Panc1 (cell line): ENCODE measurements at regions not wholly inside any gene's neighbourhood (a gene's known extent, or its start where the extent isn't known, plus 50 kb on each side); places are given as distances from the start of the nearest gene placed in this dataset.

Experiments used
- ATAC-seq: fragments of 200-7000 bp; cut with Tn5 transposase; 2 replicates; pipeline ENCODE4 v1.9.1; 2020; ENCODE audit warnings: mild to moderate bottlenecking, moderate library complexity
- BruUV-seq: library from RNA; stranded (reverse); fragments of 400-500 nt; replicated peaks from 2 replicates; lab custom pipeline; 2021; lab: Mats Ljungman, UMichigan
- CTCF ChIA-PET: fragments of 300-600 bp; sonication (Branson Sonifier 250); formaldehyde crosslinking; loops from one replicate; lab custom pipeline; 2022; ENCODE audit warnings: antibody characterized with exemption; lab: Charles Lee
- POLR2A ChIA-PET: fragments of 300-600 bp; sonication (Branson Sonifier 250); formaldehyde crosslinking; loops from one replicate; lab custom pipeline; 2022; ENCODE audit warnings: antibody characterized with exemption; lab: Charles Lee
- DNase-seq: peaks from one replicate; pipeline ENCODE4 v3.0.0-alpha.2; 2010; ENCODE audit warnings: low read depth, low spot score
- H3K27ac ChIP-seq: 2 replicates; pipeline ENCODE4 v1.5.1; 2011; ENCODE audit warnings: mild to moderate bottlenecking, low read length, inconsistent platforms
- H3K27me3 ChIP-seq: fragments of 200-500 bp; sonication (Bioruptor generic); 2 replicates; pipeline ENCODE4 v1.6.0; 2014; ENCODE audit warnings: low read length, inconsistent platforms; ENCODE audit not compliant: control insufficient read depth, insufficient read depth
- H3K36me3 ChIP-seq: fragments of 200-500 bp; sonication (Bioruptor generic); 2 replicates; pipeline ENCODE4 v1.5.1; 2014; ENCODE audit warnings: inconsistent platforms, mild to moderate bottlenecking, low read length, moderate library complexity; ENCODE audit not compliant: control insufficient read depth, insufficient read depth
- H3K4me1 ChIP-seq: 2 replicates; pipeline ENCODE4 v1.5.1; 2011; ENCODE audit warnings: inconsistent platforms, mild to moderate bottlenecking, low read length, moderate library complexity; ENCODE audit not compliant: control insufficient read depth, insufficient read depth
- H3K4me3 ChIP-seq, 2 experiments: 2 replicates each; pipeline ENCODE4 v1.5.1; 2011 to 2012; ENCODE audit warnings: low read depth in 2 of 2, low read length in 2 of 2, mild to moderate bottlenecking in 2 of 2, inconsistent platforms in 1 of 2, moderate library complexity in 1 of 2
- H3K9me3 ChIP-seq: fragments of 200-500 bp; sonication (Bioruptor generic); 2 replicates; pipeline ENCODE4 v1.5.1; 2014; ENCODE audit warnings: low read depth, mild to moderate bottlenecking, inconsistent platforms, low read length, moderate library complexity; ENCODE audit not compliant: control insufficient read depth, insufficient read depth
- CTCF ChIP-seq: fragments of 450-650 bp; IDR thresholded peaks from 2 replicates; pipeline ENCODE4 v1.5.1; 2017; ENCODE audit warnings: mild to moderate bottlenecking
- POLR2AphosphoS5 ChIP-seq: IDR thresholded peaks from 2 replicates; pipeline ENCODE4 v1.6.1; 2012; ENCODE audit warnings: mild to moderate bottlenecking, low read depth, low read length, moderate library complexity
- REST ChIP-seq, 2 experiments: IDR thresholded peaks; 2 replicates each; pipeline ENCODE4 v1.6.1; 2011 to 2012; ENCODE audit warnings: low read depth in 2 of 2, control low read depth in 1 of 2, low read length in 1 of 2, mild to moderate bottlenecking in 1 of 2, moderate library complexity in 1 of 2; ENCODE audit not compliant: insufficient read depth in 1 of 2
- SIN3A ChIP-seq: IDR thresholded peaks from 2 replicates; pipeline ENCODE4 v1.6.1; 2012; ENCODE audit warnings: low read depth, mild to moderate bottlenecking, low read length, moderate library complexity, borderline replicate concordance; ENCODE audit not compliant: insufficient read depth
- TCF7L2 ChIP-seq: IDR thresholded peaks from 2 replicates; pipeline ENCODE4 v1.6.1; 2011; ENCODE audit warnings: mild to moderate bottlenecking, low read depth, low read length, inconsistent platforms
- in situ Hi-C: cut with HindIII; loops from 2 replicates; pipeline ENCODE4 v1.10.0; 2016; ENCODE audit warnings: low sequenced_read_pairs, low pct_unique_long_range_greater_than_20kb
- intact Hi-C: fragments of 100-400 bp; cut with micrococcal nuclease; formaldehyde crosslinking; loops from one replicate; pipeline ENCODE4 v1.10.0; 2022; ENCODE audit not compliant: unreplicated experiment

GRCh38 chr13:46995874-46996273 is 99.0 kb upstream of the HTR2A start:
- no peak for DNase-seq
- ChIA-PET CTCF (no interaction called here), POLR2A (no interaction called here)
- no peak for ATAC-seq
- BruUV-seq = no TSS peak
- Histone ChIP-seq H3K36me3 (no peaks in the 10 kb centered on the region), H3K9me3 (no peaks in the 10 kb centered on the region), H3K27ac (no peak overlapping the region), H3K27me3 (no peaks in the 10 kb centered on the region), H3K4me1 (no peaks in the 10 kb centered on the region), H3K4me3 (no peak overlapping the region)
- intact Hi-C loops (no loop called here), in situ Hi-C loops (no loop called here)
- TF ChIP-seq CTCF (no peak), REST (IDR thresholded peaks at IDR 0.05; ENCODE audit: insufficient read depth in 1 of 2, low read depth in 2 of 2, low read length in 1 of 2) (no peak), SIN3A (no peak), TCF7L2 (no peak)

GRCh38 chr13:46994492-46994891 is 97.6 kb upstream of the HTR2A start:
- no peak for ATAC-seq
- Histone ChIP-seq H3K4me3 (no peak overlapping the region), H3K27me3 (no peaks in the 10 kb centered on the region), H3K36me3 (no peaks in the 10 kb centered on the region), H3K27ac (no peak overlapping the region), H3K9me3 (no peaks in the 10 kb centered on the region), H3K4me1 (no peaks in the 10 kb centered on the region)
- no peak for TF ChIP-seq REST (IDR thresholded peaks at IDR 0.05; ENCODE audit: insufficient read depth in 1 of 2, low read depth in 2 of 2, low read length in 1 of 2)
- no peak for TF ChIP-seq SIN3A
- TF ChIP-seq POLR2AphosphoS5 = no peak
- no peak for TF ChIP-seq TCF7L2
- no peak for TF ChIP-seq CTCF
- DNase-seq = no peak
- in situ Hi-C loops = no loop called here
- POLR2A ChIA-PET = no interaction called here
- BruUV-seq = no TSS peak
- CTCF ChIA-PET = no interaction called here
- intact Hi-C loops = no loop called here
